Hippocampal formation (tissue), 2 donors: ENCODE measurements at regions not wholly inside any gene's neighbourhood (a gene's known extent, or its start where the extent isn't known, plus 50 kb on each side); places are given as distances from the start of the nearest gene placed in this dataset.
A peak's percentile ranks its signal among the peaks of the same experiment; 100 is the strongest.

Experiments used
- DNase-seq, 2 donors: peaks; one replicate each; lab custom pipeline; 2025; lab: John Stamatoyannopoulos, UW

DNA sequence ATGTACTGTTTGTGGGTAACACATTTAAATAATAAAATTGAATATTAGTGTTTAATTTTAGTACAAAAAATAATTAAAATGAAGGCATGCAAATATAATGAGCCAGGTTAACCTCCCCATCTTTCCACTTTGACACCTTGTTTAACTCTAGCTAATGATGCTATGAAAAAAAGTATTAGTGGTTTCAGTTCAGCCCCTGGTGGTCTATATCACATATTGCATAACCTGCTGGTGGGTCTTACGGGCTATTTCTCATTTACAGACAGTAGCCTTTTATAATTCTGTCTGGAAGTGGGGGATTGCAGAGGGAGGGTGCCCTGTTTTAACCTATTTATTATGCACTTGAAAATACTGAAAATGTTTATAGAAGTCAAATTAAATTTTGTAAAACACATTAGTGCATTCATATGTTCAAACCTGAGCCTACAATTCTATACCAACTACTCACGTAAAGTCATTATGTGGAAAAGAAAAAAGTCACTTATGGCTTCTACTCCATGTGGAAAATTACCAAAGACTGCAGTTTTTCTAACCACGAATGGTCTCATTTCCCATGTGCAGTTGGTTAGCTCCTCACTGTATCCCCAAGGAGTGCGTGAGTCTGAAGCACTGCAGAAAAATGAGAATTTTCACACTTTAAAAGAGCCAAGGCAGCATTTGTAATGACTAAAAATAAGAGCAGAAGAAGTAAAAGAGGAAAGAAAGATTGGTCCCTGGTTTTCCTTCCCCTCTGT lies 381.0 kb downstream of the MTX2 start:
- DNase-seq = no peak

DNA sequence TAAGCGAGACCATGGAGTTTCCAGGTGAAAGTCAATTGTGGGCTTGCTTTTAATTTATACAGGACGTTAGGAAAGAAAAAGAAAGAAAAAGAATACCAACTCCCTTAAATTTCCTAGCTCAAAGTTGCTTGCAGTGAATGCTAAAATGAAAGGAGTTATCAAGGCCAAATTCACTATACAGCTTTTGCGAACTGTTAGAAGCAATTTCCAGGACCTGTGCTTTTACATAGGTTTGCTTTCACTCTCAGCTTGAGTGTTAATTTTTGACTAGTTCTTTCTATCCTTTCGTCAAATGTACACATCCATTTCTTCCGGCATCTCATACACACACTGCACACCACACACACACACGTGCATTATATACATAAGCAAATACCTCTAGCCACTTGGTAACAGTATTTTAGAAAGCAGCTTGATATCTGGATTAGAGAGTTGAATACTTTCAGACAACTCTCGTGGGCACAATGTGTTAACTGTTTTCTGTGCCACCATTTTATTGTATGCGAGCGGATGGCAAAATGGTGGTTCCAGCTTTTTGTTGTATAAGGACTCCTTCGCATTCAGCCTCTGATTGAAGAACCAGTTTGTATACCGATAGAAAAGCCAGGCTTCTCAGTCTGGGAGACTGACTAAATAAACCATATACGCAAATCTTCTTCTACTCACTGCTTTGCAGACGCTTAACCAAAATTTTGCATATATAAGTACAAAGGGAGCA lies 381.8 kb downstream of the MTX2 start:
- DNase-seq = no peak

DNA sequence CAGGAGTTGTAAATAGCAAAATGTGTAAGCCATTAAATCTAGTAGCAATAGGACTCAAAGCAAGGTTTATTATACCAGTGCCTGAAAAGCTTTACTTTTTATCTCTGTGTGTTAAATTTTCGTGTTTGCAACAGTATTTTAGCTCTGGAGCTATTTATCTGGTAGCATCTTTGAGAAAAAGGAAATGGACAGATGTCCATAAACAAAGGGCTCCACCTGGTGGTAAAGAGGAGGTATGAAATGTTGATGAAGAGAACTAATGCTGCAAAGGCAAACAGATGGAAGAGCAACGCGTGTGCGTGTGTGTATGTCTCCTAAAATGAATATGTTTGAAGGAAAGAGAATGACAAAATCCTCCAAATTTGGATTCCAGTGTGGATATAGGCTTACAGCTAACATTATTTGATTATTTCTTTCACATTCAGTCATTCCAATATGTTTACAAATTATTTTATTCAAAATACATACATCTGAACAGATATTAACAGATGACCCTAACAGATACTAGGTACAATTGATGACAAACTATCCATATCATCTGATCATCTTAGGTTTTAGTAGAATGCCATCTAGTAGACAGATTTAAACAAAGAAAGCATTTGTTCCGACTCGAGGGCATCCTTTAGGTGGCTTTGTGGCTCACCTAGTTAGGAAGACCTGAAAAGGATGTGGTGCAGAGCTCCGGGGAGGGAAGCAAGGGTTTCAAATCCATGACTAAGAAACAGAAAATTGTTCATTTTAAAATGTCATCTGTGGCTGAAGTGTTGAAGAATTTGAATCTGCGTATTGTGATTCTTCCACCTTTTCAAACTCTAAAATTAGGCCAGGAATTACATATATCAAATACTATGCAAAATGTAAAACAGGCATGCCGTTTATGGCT lies 383.3 kb downstream of the MTX2 start:
- peak in 1 of 2 donors; percentile 72 for DNase-seq

- peak; percentile 26 to 32 for DNase-seq
These were observed 384.5 kb downstream of the MTX2 start for GRCh38 chr2:176653479-176654443.

DNA sequence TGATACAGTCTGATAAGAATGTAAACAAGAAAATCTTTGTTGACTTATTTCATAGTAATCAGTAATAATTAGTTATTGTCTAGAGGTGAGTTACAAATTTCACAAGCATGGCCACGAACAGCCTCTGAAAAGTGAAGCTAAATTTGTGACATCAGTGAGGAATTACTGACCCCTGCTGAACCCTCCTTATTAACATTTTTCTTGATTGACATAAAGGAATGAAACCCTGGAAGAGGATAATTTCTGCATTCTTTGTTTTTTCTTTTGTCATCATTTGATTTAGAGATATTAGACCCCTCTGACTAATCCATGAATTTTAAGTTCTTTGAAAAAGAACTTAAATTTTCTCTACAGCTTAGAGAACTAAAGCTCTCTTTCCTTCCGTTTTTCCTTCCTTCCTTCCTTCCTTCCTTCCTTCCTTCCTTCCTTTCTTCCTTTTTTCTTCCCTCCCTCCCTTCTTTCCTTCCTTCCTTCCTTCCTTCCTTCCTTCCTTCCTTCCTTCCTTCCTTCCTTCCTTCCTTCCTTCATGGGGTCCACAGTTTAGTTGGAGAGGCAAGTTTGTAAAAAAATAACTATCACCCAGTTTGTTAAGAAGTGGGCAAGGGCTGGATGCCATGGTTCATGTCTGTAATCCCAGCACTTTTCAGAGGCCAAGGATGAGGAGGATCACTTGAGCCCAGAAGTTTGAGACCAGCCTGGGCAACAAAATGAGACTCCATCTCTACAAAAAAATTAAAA lies 387.0 kb downstream of the MTX2 start:
- DNase-seq = no peak

DNA sequence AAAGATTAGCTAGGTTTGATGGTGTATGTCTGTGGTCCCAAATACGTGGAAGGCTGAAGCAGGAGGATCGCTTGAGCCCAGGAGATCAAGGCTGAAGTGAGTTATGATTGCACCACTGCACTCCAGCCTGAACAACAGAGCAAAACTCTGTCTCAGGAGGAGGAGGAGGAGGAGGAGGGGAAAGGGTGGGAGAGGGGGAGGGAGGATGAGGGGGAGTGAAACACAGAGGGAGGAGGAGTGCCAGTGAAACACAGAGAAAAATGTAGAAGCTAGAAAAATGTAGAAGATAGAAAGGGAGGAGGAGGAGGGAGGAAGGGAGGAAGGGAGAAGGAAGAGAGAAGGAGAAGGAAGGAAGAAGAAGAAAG lies 387.5 kb downstream of the MTX2 start:
- DNase-seq = no peak

- no peak for DNase-seq
These were observed 388.2 kb downstream of the MTX2 start for GRCh38 chr2:176657393-176657792.

DNA sequence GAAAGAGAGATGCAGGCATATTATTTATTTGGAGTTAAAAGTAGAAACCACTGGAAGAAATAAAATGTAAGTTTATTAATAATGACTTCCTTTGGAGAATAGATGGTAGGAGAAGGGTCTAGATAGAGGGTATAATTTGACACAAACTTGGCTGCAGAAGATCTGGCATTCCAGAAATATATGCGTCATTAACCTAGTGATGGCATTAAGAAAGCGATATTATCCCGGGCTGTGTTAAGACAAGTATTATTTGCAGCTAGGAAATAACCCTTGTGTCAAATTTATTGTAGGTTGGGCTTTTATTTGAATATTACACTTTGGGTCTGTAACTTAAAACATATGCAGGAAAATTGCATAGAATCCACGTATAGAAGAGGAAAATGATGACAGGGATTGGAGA lies 389.5 kb downstream of the MTX2 start:
- DNase-seq = no peak

- no peak for DNase-seq
These were observed 393.5 kb downstream of the MTX2 start for GRCh38 chr2:176662753-176663152.

DNA sequence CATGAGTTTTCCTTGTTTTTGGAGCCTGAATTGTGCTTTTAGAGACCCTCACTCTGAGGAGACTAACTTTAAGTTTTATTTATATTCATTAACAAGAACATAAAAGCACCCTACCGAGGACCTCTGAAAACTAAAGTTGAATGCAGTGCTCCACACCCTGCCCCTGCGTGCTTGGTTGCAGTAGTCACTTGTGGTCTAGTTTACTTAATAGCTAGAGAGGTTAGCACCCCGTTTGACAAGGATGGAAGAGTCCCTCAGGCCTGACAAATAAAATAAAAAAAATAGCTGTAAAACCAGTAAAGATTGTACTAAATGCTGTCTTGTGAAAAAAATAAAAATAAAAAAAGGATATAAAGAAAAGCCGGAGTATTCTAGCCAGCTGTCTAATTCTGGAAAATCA lies 395.2 kb downstream of the MTX2 start:
- no peak for DNase-seq

DNA sequence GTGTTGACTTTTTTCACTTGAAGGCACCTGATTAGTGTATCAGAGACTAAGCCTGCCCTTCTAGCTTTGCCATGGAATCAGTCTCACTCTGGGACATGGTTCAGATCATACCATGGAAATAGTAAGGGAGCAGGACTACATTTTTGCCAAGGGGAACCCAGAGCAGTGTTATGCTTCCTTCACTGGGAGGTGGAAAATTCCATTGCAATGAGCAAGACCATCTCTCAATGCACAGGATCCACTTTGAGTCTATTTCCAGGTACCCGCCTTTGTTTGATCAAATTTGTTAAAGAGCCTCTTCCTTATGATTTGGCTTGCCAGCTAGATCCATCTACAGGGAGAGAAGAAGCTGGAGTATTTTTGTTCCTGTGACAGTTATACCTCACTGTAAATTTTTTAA lies 395.8 kb downstream of the MTX2 start:
- DNase-seq = no peak

- DNase-seq = no peak
These were observed 399.7 kb downstream of the MTX2 start for GRCh38 chr2:176668912-176669311.

DNA sequence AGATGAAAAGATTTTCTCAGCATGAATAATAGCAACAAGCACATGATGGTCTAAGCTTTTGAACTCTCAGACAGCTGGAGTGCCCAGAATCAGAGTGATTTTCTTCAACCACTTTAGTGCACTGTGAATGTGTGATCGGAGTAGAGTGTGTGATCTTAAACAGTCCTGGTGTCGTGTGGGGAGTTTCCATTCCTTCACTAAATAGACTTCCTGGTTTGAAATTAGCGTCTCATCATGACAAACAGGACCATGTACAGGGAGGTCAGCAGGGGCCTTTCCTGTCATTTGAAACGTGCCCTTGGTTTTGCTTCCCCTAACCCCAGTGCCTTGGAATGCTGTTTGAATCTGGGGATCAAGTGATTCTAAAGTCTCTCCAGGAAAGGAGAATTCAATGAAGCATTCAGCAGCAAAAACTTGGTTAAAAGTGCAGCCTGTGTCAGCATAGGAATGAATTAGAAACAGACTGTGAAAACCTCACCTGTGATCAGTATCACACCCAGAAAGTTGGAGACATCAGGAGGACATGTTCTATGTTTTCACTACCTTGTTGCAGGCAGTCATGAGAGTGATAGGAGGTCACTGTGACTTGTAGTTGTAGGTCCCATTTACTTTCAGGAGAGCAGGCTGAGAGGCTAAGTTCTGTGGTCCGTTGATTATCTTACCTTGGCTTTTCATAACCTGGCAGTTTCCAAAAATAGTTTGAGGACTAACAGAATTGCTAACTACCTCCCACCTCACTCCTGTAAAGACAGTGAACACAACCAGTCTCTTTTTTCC lies 400.3 kb downstream of the MTX2 start:
- no peak for DNase-seq

- no peak for DNase-seq
These were observed 406.2 kb downstream of the MTX2 start for GRCh38 chr2:176675271-176675949.

DNA sequence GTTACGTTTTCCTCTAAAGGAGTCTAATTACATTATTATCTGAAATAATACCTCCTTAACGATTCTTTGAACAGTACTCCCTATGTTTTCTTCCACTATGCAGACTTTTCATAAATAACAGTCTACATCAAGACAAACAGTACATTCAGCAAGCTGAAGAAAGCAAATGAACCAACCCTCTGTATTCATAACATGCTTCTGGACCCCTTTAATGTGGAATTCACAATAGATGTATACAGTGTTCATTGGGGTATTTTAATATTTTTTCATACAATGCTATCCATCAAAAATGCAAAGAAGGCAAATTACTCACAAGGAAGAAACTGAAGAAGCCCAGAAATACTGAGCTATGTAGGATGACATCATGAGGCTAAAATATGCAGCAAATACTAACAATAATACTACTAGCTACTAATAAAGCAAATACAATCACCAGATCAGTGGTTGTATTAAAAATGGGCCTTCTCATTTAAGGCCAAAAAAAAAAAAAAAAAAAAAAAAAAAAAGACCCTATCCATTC lies 408.6 kb downstream of the MTX2 start:
- no peak for DNase-seq

GRCh38 chr2:176678571-176678970 lies 409.3 kb downstream of the MTX2 start:
- DNase-seq = no peak

- DNase-seq = no peak
These were observed 409.9 kb downstream of the MTX2 start for GRCh38 chr2:176679061-176679669.

GRCh38 chr2:176680916-176681516 lies 411.8 kb downstream of the MTX2 start:
- no peak for DNase-seq
